Fibroblast of lung (primary cell): ENCODE measurements at regions not wholly inside any gene's neighbourhood (a gene's known extent, or its start where the extent isn't known, plus 50 kb on each side); places are given as distances from the start of the nearest gene placed in this dataset.

Source experiments
- DNase-seq, 2 donors: peaks; one replicate each; pipeline versions ENCODE4 v3.0.0 to v3.0.0-alpha.2; 2010; ENCODE audit warnings: low read depth in 2 of 2
- H2AFZ ChIP-seq: 2 replicates; pipeline ENCODE4 v1.5.1; 2012; ENCODE audit warnings: low read length, control low read depth, inconsistent platforms
- H3K27ac ChIP-seq: 2 replicates; pipeline ENCODE4 v1.5.1; 2011; ENCODE audit warnings: low read length, control low read depth; ENCODE audit not compliant: insufficient read depth
- H3K27me3 ChIP-seq: 2 replicates; pipeline ENCODE4 v1.5.1; 2011; ENCODE audit warnings: mild to moderate bottlenecking, low read length; ENCODE audit not compliant: control insufficient read depth, insufficient read depth
- H3K36me3 ChIP-seq: 2 replicates; pipeline ENCODE4 v1.5.1; 2011; ENCODE audit warnings: low read length; ENCODE audit not compliant: control insufficient read depth, insufficient read depth
- H3K4me1 ChIP-seq: 2 replicates; pipeline ENCODE4 v1.5.1; 2011; ENCODE audit warnings: low read length; ENCODE audit not compliant: control insufficient read depth, insufficient read depth; ENCODE audit errors: extremely low read depth
- H3K4me2 ChIP-seq: 2 replicates; pipeline ENCODE4 v1.5.1; 2011; ENCODE audit warnings: low read length, control low read depth; ENCODE audit not compliant: insufficient read depth; ENCODE audit errors: extremely low read depth
- H3K4me3 ChIP-seq, 4 experiments: fragments of 200-600 bp in 1 of 4; sonication (generic) in 1 of 4; replicated peaks in 1 of 4; 2 replicates each; pipeline ENCODE4 v1.5.1; 2011 to 2016; ENCODE audit warnings: low read length in 4 of 4, low read depth in 3 of 4, mild to moderate bottlenecking in 3 of 4, control low read depth in 2 of 4, inconsistent platforms in 1 of 4, mixed read lengths in 1 of 4; ENCODE audit not compliant: insufficient read depth in 1 of 4; ENCODE audit errors: control extremely low read depth in 1 of 4
- H3K79me2 ChIP-seq: 2 replicates; pipeline ENCODE4 v1.5.1; 2012; ENCODE audit warnings: mild to moderate bottlenecking, low read length, inconsistent platforms; ENCODE audit not compliant: control insufficient read depth, insufficient read depth
- H3K9ac ChIP-seq: 2 replicates; pipeline ENCODE4 v1.5.1; 2011; ENCODE audit warnings: mild to moderate bottlenecking, low read length, control low read depth; ENCODE audit not compliant: insufficient read depth
- H3K9me3 ChIP-seq: 2 replicates; pipeline ENCODE4 v1.5.1; 2012; ENCODE audit warnings: low read depth, low read length; ENCODE audit not compliant: control insufficient read depth, insufficient read depth
- H4K20me1 ChIP-seq: 2 replicates; pipeline ENCODE4 v1.5.1; 2011; ENCODE audit warnings: low read length; ENCODE audit not compliant: control insufficient read depth, insufficient read depth; ENCODE audit errors: extremely low read depth
- CTCF ChIP-seq, 2 donors: IDR thresholded peaks in 1 of 2; conservative IDR thresholded peaks in 1 of 2; 1 replicate in 1 of 2; 2 replicates in 1 of 2; pipeline ENCODE4 v1.5.1; 2011 to 2012; ENCODE audit warnings: low read length in 2 of 2, control low read depth in 1 of 2, inconsistent platforms in 1 of 2, low read depth in 1 of 2, mild to moderate bottlenecking in 1 of 2
- EZH2 ChIP-seq: IDR thresholded peaks from 2 replicates; pipeline ENCODE4 v1.5.1; 2012; ENCODE audit warnings: low read length, control low read depth, mild to moderate bottlenecking; ENCODE audit errors: missing control alignments

GRCh38 chr19:34313188-34313587, 51.8 kb upstream of the GPI start:
- Histone ChIP-seq H3K36me3 (no peaks in the 10 kb centered on the region), H3K4me3 (no peak overlapping the region), H3K9ac (no peak overlapping the region), H3K79me2 (no peaks in the 10 kb centered on the region), H3K9me3 (no peaks in the 10 kb centered on the region), H3K4me1 (peaks cover 16% of the 10 kb centered on the region), H3K27ac (no peak overlapping the region), H4K20me1 (no peaks in the 10 kb centered on the region), H3K4me2 (no peak overlapping the region), H3K27me3 (no peaks in the 10 kb centered on the region), H2AFZ (no peak overlapping the region)
- peak; percentile 52 to 87 for DNase-seq
- TF ChIP-seq CTCF (conservative IDR thresholded peaks at IDR 0.05 in 1 of 2, IDR thresholded peaks at IDR 0.05 in 1 of 2; ENCODE audit: low read depth in 1 of 2, low read length in 2 of 2) (no peak), EZH2 (no peak)

- Histone ChIP-seq H3K9ac (no peak overlapping the region), H3K27ac (no peak overlapping the region), H3K79me2 (no peaks in the 10 kb centered on the region), H3K36me3 (no peaks in the 10 kb centered on the region), H4K20me1 (no peaks in the 10 kb centered on the region), H3K9me3 (no peaks in the 10 kb centered on the region), H3K4me2 (no peak overlapping the region), H3K4me3 (no peak overlapping the region), H3K27me3 (no peaks in the 10 kb centered on the region), H3K4me1 (peaks cover 22% of the 10 kb centered on the region), H2AFZ (no peak overlapping the region)
- DNase-seq = no peak
- TF ChIP-seq CTCF (conservative IDR thresholded peaks at IDR 0.05 in 1 of 2, IDR thresholded peaks at IDR 0.05 in 1 of 2; ENCODE audit: low read depth in 1 of 2, low read length in 2 of 2) = no peak
- no peak for TF ChIP-seq EZH2
These were observed 50.3 kb upstream of the GPI start for GRCh38 chr19:34314437-34315313.
